DOHH2 (cell line): ENCODE measurements at regions not wholly inside any gene's neighbourhood (a gene's known extent, or its start where the extent isn't known, plus 50 kb on each side); places are given as distances from the start of the nearest gene placed in this dataset.

Experiments
- H3F3A ChIP-seq: fragments of 200-600 bp; sonication (generic), shearing (Covaris generic); 2 replicates; pipeline ENCODE4 v1.6.0; 2016; ENCODE audit warnings: antibody characterized with exemption, mild to moderate bottlenecking; ENCODE audit not compliant: control insufficient read depth, insufficient read depth
- H3K27ac ChIP-seq: fragments of 200-600 bp; sonication (generic); 2 replicates; pipeline ENCODE4 v1.5.1; 2014; ENCODE audit warnings: low read depth, mild to moderate bottlenecking, low read length, moderate library complexity
- H3K27me3 ChIP-seq: fragments of 200-600 bp; sonication (generic); 2 replicates; pipeline ENCODE4 v1.6.1; 2014; ENCODE audit warnings: mild to moderate bottlenecking, low read length, mixed read lengths; ENCODE audit not compliant: control insufficient read depth
- H3K36me3 ChIP-seq: fragments of 200-600 bp; sonication (generic); 2 replicates; pipeline ENCODE4 v1.6.1; 2014; ENCODE audit warnings: mild to moderate bottlenecking, low read length, moderate library complexity, mixed read lengths; ENCODE audit not compliant: control insufficient read depth
- H3K4me1 ChIP-seq: fragments of 200-600 bp; sonication (generic); 2 replicates; pipeline ENCODE4 v1.6.1; 2014; ENCODE audit warnings: mild to moderate bottlenecking, low read length, mixed read lengths; ENCODE audit not compliant: control insufficient read depth
- H3K4me2 ChIP-seq: fragments of 200-600 bp; sonication (generic); 2 replicates; pipeline ENCODE4 v1.6.0; 2014; ENCODE audit warnings: mild to moderate bottlenecking, low read length, moderate library complexity
- H3K4me3 ChIP-seq: fragments of 200-600 bp; sonication (generic); 2 replicates; pipeline ENCODE4 v1.5.1; 2014; ENCODE audit warnings: mild to moderate bottlenecking, low read length, mixed read lengths
- H3K79me2 ChIP-seq: fragments of 200-600 bp; sonication (generic); 2 replicates; pipeline ENCODE4 v1.6.1; 2014; ENCODE audit warnings: mild to moderate bottlenecking, low read length, mixed read lengths; ENCODE audit not compliant: control insufficient read depth
- H3K9me2 ChIP-seq: fragments of 200-600 bp; sonication (generic); replicated peaks from 2 replicates; pipeline ENCODE4 v1.6.1; 2014; ENCODE audit warnings: mild to moderate bottlenecking, low read length, mixed read lengths; ENCODE audit not compliant: control insufficient read depth
- H3K9me3 ChIP-seq: fragments of 200-600 bp; sonication (generic); 2 replicates; pipeline ENCODE4 v1.6.1; 2014; ENCODE audit warnings: antibody characterized with exemption, low read length, mixed read lengths; ENCODE audit not compliant: control insufficient read depth, insufficient read depth
- H4K20me1 ChIP-seq: fragments of 200-600 bp; sonication (generic); 2 replicates; pipeline ENCODE4 v1.6.0; 2014; ENCODE audit warnings: low read depth, mild to moderate bottlenecking, antibody characterized with exemption, low read length, moderate library complexity; ENCODE audit not compliant: control insufficient read depth, insufficient read depth
- CTCF ChIP-seq: fragments of 200-600 bp; sonication (generic); IDR thresholded peaks from one replicate; pipeline ENCODE4 v1.5.1; 2014; ENCODE audit warnings: antibody characterized with exemption, mild to moderate bottlenecking, low read depth, low read length; ENCODE audit not compliant: poor library complexity, severe bottlenecking
- EZH2phosphoT487 ChIP-seq: fragments of 200-600 bp; sonication (generic); IDR thresholded peaks from 2 replicates; pipeline ENCODE4 v1.6.1; 2017; ENCODE audit warnings: borderline replicate concordance, mild to moderate bottlenecking, antibody characterized with exemption, low read length, moderate library complexity, mixed read lengths

DNA sequence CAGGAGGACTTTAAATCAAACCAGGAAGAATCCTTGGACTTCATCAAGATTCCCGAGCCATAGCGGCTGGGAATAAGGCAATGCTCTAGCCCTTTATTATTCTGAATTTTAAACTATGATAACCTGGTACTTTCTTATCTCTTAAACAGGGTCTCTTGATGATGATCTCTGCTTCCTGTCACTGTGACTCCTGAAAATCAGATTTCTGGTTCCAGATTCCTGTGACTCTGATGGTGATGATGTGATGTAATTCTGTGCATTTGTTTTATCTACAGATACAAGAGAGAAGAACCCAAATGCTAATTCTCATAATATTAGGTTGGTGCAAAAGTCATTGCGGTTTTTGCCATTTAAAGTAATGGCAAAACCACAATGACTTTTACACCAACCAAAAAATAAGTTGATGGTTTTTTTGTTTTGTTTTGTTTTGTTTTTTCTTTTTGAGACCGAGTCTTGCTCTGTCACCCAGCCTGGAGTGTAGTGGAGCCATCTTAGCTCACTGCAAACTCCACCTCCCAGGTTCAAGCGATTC is 116.3 kb upstream of the CREB1 start:
- H4K20me1 ChIP-seq: no peaks in the 10 kb centered on the region
- no peak overlapping the region for H3K4me3 ChIP-seq
- H3K9me2 ChIP-seq: no peaks in the 10 kb centered on the region
- no peak overlapping the region for H3K27ac ChIP-seq
- TF ChIP-seq CTCF (no peak), EZH2phosphoT487 (no peak)
- no peaks in the 10 kb centered on the region for H3K9me3 ChIP-seq
- no peaks in the 10 kb centered on the region for H3K79me2 ChIP-seq
- H3K36me3 ChIP-seq: no peaks in the 10 kb centered on the region
- H3K4me1 ChIP-seq: no peaks in the 10 kb centered on the region
- no peaks in the 10 kb centered on the region for H3K27me3 ChIP-seq
- H3K4me2 ChIP-seq: no peak overlapping the region
- H3F3A ChIP-seq: no peaks in the 10 kb centered on the region

- H3K4me1 ChIP-seq: no peaks in the 10 kb centered on the region
- no peaks in the 10 kb centered on the region for H4K20me1 ChIP-seq
- no peaks in the 10 kb centered on the region for H3K27me3 ChIP-seq
- no peak overlapping the region for H3K4me2 ChIP-seq
- no peaks in the 10 kb centered on the region for H3F3A ChIP-seq
- H3K79me2 ChIP-seq: no peaks in the 10 kb centered on the region
- no peaks in the 10 kb centered on the region for H3K36me3 ChIP-seq
- H3K4me3 ChIP-seq: no peak overlapping the region
- no peaks in the 10 kb centered on the region for H3K9me3 ChIP-seq
- no peak overlapping the region for H3K27ac ChIP-seq
- no peak for TF ChIP-seq EZH2phosphoT487
- no peak for TF ChIP-seq CTCF
- no peaks in the 10 kb centered on the region for H3K9me2 ChIP-seq
These were observed 113.7 kb upstream of the CREB1 start for GRCh38 chr2:207416111-207416510.

GRCh38 chr2:207416900-207417299 is 112.9 kb upstream of the CREB1 start:
- H3K27ac ChIP-seq: no peak overlapping the region

More at GRCh38 chr2:207416900-207417299, 112.9 kb upstream of the CREB1 start:
- no peaks in the 10 kb centered on the region for H3K27me3 ChIP-seq
- no peaks in the 10 kb centered on the region for H3K36me3 ChIP-seq
- H3F3A ChIP-seq: no peaks in the 10 kb centered on the region
- H3K4me2 ChIP-seq: no peak overlapping the region
- H3K9me2 ChIP-seq: no peaks in the 10 kb centered on the region
- no peaks in the 10 kb centered on the region for H3K4me1 ChIP-seq
- H4K20me1 ChIP-seq: no peaks in the 10 kb centered on the region
- TF ChIP-seq EZH2phosphoT487 (no peak), CTCF (no peak)
- no peaks in the 10 kb centered on the region for H3K9me3 ChIP-seq
- no peak overlapping the region for H3K4me3 ChIP-seq
- H3K79me2 ChIP-seq: no peaks in the 10 kb centered on the region
